Activated T-cell treated with anti-CD3 and anti-CD28 coated beads, Interleukin-2, amount 50 U/mL, for 4 hours (primary cell): ENCODE measurements at regions not wholly inside any gene's neighbourhood (a gene's known extent, or its start where the extent isn't known, plus 50 kb on each side); places are given as distances from the start of the nearest gene placed in this dataset.

Experiments used
- ATAC-seq, 2 donors: fragments of 200-7000 bp; cut with Tn5 transposase; one replicate each; pipeline ENCODE4 v1.10.0; 2021
- DNase-seq: peaks from one replicate; pipeline ENCODE4 v3.0.0-alpha.2; 2020
- H3K27me3 Mint-ChIP-seq: one replicate; pipeline ENCODE4 v1.8.0; 2021; ENCODE audit warnings: low read depth, mixed read lengths
- H3K36me3 Mint-ChIP-seq: one replicate; pipeline ENCODE4 v1.8.0; 2022; ENCODE audit warnings: mixed read lengths; ENCODE audit not compliant: insufficient read depth
- H3K4me1 Mint-ChIP-seq: one replicate; pipeline ENCODE4 v1.8.0; 2021; ENCODE audit warnings: low read depth, mixed read lengths
- H3K4me3 Mint-ChIP-seq: one replicate; pipeline ENCODE4 v1.8.0; 2021; ENCODE audit warnings: mild to moderate bottlenecking, moderate library complexity, mixed read lengths
- H3K9me3 Mint-ChIP-seq: one replicate; pipeline ENCODE4 v1.8.0; 2021; ENCODE audit warnings: mixed read lengths

DNA sequence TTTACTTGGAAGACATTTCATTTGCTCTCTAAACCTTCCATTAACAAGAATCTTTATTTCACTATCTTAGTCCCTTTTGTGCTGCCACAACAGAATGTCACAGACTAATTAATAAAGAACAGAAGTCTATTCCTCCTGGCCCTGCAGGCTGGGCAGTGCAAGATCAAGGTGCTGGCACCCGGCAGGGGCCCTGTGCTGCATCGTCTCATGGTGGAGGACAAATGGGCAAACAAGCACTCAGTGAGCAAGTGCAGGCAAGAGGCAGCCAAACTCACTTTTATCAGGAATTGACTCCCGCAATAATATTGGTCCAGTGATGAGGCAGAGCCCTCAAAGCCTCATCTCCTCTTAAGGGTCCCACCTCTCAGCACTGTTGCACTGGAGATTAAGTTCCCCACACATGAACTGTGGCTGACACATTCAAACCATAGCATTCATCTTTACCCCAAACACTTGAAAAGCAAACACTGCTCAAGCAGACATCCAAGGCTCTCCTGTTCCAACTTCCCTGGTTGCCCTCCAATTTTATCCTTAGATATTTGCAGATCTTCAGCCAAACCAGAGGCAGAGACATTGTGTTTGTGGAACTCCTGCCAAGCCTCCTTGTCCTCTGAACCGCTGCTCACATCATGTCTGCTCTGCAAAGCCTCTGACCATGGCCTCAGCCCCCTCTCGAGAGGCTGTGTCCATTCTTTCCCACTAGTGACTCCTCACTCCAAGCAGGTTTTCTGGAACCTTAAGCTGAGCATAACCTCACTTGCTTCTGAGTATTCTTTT lies 404.4 kb upstream of the SOX11 start:
- H3K36me3 Mint-ChIP-seq, result no peaks in the 10 kb centered on the region
- H3K9me3 Mint-ChIP-seq, result peaks cover 7% of the 10 kb centered on the region
- no peak for DNase-seq
- no peaks in the 10 kb centered on the region for H3K4me1 Mint-ChIP-seq
- ATAC-seq, result no peak
- no peak overlapping the region for H3K4me3 Mint-ChIP-seq
- H3K27me3 Mint-ChIP-seq, result no peaks in the 10 kb centered on the region

GRCh38 chr2:5290900-5291546 lies 401.2 kb upstream of the SOX11 start:
- Mint-ChIP-seq H3K9me3 (peaks cover 4% of the 10 kb centered on the region), H3K27me3 (no peaks in the 10 kb centered on the region), H3K36me3 (no peaks in the 10 kb centered on the region), H3K4me1 (no peaks in the 10 kb centered on the region), H3K4me3 (no peak overlapping the region)
- no peak for ATAC-seq
- DNase-seq, result no peak

GRCh38 chr2:5304640-5305039 lies 387.5 kb upstream of the SOX11 start:
- DNase-seq, result no peak
- no peaks in the 10 kb centered on the region for H3K27me3 Mint-ChIP-seq
- no peaks in the 10 kb centered on the region for H3K36me3 Mint-ChIP-seq
- H3K4me1 Mint-ChIP-seq, result no peaks in the 10 kb centered on the region
- peaks cover 14% of the 10 kb centered on the region for H3K9me3 Mint-ChIP-seq
- ATAC-seq, result no peak
- no peak overlapping the region for H3K4me3 Mint-ChIP-seq

- DNase-seq (no peak), ATAC-seq (no peak)
- H3K4me1 Mint-ChIP-seq, result no peaks in the 10 kb centered on the region
- no peaks in the 10 kb centered on the region for H3K27me3 Mint-ChIP-seq
- H3K4me3 Mint-ChIP-seq, result no peak overlapping the region
- no peaks in the 10 kb centered on the region for H3K36me3 Mint-ChIP-seq
- peaks cover 9% of the 10 kb centered on the region for H3K9me3 Mint-ChIP-seq
Observed at GRCh38 chr2:5315041-5315440, 377.1 kb upstream of the SOX11 start.

- no peaks in the 10 kb centered on the region for H3K36me3 Mint-ChIP-seq
- DNase-seq, result no peak
- no peaks in the 10 kb centered on the region for H3K4me1 Mint-ChIP-seq
- peaks cover 6% of the 10 kb centered on the region for H3K9me3 Mint-ChIP-seq
- no peak for ATAC-seq
- no peak overlapping the region for H3K4me3 Mint-ChIP-seq
- H3K27me3 Mint-ChIP-seq, result no peaks in the 10 kb centered on the region
Observed at GRCh38 chr2:5315512-5315911, 376.7 kb upstream of the SOX11 start.

GRCh38 chr2:5316001-5316490 lies 376.1 kb upstream of the SOX11 start:
- Mint-ChIP-seq H3K4me1 (no peaks in the 10 kb centered on the region), H3K27me3 (no peaks in the 10 kb centered on the region), H3K9me3 (peaks cover 5% of the 10 kb centered on the region), H3K36me3 (no peaks in the 10 kb centered on the region), H3K4me3 (no peak overlapping the region)
- ATAC-seq (no peak), DNase-seq (no peak)

- H3K27me3 Mint-ChIP-seq, result no peaks in the 10 kb centered on the region
Observed at GRCh38 chr2:5319493-5319892, 372.7 kb upstream of the SOX11 start.

GRCh38 chr2:5322396-5322795 lies 369.8 kb upstream of the SOX11 start:
- Mint-ChIP-seq H3K9me3 (peaks cover 15% of the 10 kb centered on the region), H3K36me3 (no peaks in the 10 kb centered on the region), H3K4me1 (no peaks in the 10 kb centered on the region), H3K27me3 (no peaks in the 10 kb centered on the region), H3K4me3 (no peak overlapping the region)
- ATAC-seq (no peak), DNase-seq (no peak)

More at GRCh38 chr2:5319493-5319892, 372.7 kb upstream of the SOX11 start:
- ATAC-seq, result no peak
- no peaks in the 10 kb centered on the region for H3K4me1 Mint-ChIP-seq
- no peaks in the 10 kb centered on the region for H3K36me3 Mint-ChIP-seq
- no peak for DNase-seq
- H3K4me3 Mint-ChIP-seq, result no peak overlapping the region
- H3K9me3 Mint-ChIP-seq, result peaks cover 10% of the 10 kb centered on the region

DNA sequence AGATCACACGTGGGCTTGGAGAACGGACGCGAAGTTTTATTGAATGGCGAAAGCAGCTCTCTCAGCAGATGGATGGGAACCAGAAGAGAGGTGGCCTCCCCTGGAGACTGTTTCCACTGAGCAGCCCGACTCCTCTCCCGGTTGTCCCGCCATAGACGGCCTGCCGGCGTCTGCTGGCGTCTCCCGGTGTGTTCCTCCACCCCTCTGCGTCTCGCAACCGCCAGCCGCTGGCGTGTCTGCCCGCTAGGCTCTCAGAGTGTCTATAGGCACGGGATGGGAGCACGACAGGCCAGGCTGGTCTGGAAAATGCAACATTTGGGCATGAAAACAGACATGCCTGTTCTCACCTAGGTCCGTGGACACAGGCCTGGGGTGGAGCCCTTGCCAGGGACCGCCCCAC lies 366.7 kb upstream of the SOX11 start:
- DNase-seq (no peak), ATAC-seq (no peak)
- Mint-ChIP-seq H3K36me3 (no peaks in the 10 kb centered on the region), H3K4me3 (no peak overlapping the region), H3K9me3 (peaks cover 12% of the 10 kb centered on the region), H3K4me1 (no peaks in the 10 kb centered on the region), H3K27me3 (no peaks in the 10 kb centered on the region)

DNA sequence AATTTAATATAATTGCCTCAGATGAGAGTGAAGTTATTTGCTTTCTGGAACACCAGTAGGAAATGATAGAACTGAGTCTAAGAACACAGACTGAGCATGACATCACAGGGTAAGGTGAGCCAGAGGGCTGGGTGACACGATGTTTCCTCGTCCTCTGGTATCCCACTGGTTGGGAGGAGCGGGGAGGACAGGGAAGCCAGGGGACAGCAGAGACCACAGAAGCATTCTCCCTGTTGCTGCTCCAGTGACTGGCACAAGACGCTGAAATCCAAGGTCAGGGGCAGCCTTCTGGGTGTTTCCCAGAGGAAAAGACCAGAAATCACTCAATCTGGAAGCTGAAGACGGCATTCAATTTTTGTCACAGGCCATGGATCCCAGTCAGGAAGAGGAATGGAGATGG lies 363.4 kb upstream of the SOX11 start:
- no peak overlapping the region for H3K4me3 Mint-ChIP-seq
- no peaks in the 10 kb centered on the region for H3K4me1 Mint-ChIP-seq
- no peak for ATAC-seq
- DNase-seq, result no peak
- H3K27me3 Mint-ChIP-seq, result no peaks in the 10 kb centered on the region
- H3K36me3 Mint-ChIP-seq, result no peaks in the 10 kb centered on the region
- peaks cover 9% of the 10 kb centered on the region for H3K9me3 Mint-ChIP-seq

- H3K9me3 Mint-ChIP-seq, result peaks cover 3% of the 10 kb centered on the region
- H3K4me1 Mint-ChIP-seq, result no peaks in the 10 kb centered on the region
- H3K36me3 Mint-ChIP-seq, result no peaks in the 10 kb centered on the region
- H3K27me3 Mint-ChIP-seq, result no peaks in the 10 kb centered on the region
- H3K4me3 Mint-ChIP-seq, result no peak overlapping the region
- DNase-seq (no peak), ATAC-seq (no peak)
Observed at GRCh38 chr2:5329763-5330162, 362.4 kb upstream of the SOX11 start.

GRCh38 chr2:5330961-5331360 lies 361.2 kb upstream of the SOX11 start:
- no peaks in the 10 kb centered on the region for H3K4me1 Mint-ChIP-seq
- DNase-seq (no peak), ATAC-seq (no peak)
- no peak overlapping the region for H3K4me3 Mint-ChIP-seq
- no peaks in the 10 kb centered on the region for H3K36me3 Mint-ChIP-seq
- H3K9me3 Mint-ChIP-seq, result no peaks in the 10 kb centered on the region
- no peaks in the 10 kb centered on the region for H3K27me3 Mint-ChIP-seq

- no peak overlapping the region for H3K4me3 Mint-ChIP-seq
- H3K4me1 Mint-ChIP-seq, result no peaks in the 10 kb centered on the region
- ATAC-seq, result no peak
- no peak for DNase-seq
- no peaks in the 10 kb centered on the region for H3K27me3 Mint-ChIP-seq
- H3K36me3 Mint-ChIP-seq, result no peaks in the 10 kb centered on the region
- no peaks in the 10 kb centered on the region for H3K9me3 Mint-ChIP-seq
Observed at GRCh38 chr2:5332925-5333324, 359.3 kb upstream of the SOX11 start.

DNA sequence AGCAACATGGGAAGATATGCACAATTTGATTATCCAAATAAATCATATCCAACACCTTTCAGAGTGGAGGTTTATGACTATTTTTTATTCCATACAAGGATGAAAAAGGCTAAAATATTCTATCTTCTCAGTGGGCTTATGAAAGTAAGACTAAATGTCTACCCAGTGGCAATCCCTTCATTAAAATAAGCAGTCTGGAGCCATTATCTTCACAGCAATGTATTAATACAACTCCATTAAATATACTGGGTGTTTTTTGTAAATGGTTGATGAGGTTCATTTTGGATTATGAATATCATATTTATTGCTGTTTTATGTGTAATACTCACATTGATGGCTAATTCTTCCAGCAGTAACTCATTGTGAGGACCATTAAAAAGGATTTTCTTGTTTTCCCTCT lies 352.7 kb upstream of the SOX11 start:
- ATAC-seq (no peak), DNase-seq (no peak)
- no peaks in the 10 kb centered on the region for H3K27me3 Mint-ChIP-seq
- no peak overlapping the region for H3K4me3 Mint-ChIP-seq
- no peaks in the 10 kb centered on the region for H3K4me1 Mint-ChIP-seq
- H3K36me3 Mint-ChIP-seq, result no peaks in the 10 kb centered on the region
- H3K9me3 Mint-ChIP-seq, result peaks cover 4% of the 10 kb centered on the region

DNA sequence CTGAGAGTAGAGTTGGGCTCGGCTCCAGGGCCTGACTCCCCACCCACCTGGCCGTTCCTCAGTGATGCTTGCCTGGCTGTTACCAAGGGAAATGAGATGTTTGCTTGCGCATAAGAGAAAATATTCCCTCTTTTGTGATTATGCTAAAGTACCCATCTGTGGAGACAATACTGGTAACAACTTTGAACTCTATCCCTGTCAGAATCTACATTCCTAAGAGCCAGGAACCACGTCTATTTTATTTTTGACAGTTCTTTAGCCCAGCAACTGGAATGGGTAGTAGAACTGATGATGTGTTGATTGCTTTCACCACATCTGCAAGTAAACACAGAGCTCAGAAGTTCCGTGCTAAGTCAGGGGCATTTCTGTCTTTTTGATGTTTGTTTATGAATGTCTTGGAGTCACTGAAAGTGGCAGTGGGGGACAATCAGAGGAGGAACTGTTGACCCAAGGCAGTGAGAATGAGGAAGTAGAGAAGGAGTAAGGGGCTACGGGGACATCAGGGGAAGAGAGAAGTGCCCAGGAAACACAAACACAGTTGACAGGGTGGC lies 348.3 kb upstream of the SOX11 start:
- H3K36me3 Mint-ChIP-seq, result no peaks in the 10 kb centered on the region

More for the DNA sequence above, 348.3 kb upstream of the SOX11 start:
- Mint-ChIP-seq H3K4me1 (no peaks in the 10 kb centered on the region), H3K27me3 (no peaks in the 10 kb centered on the region), H3K9me3 (peaks cover 4% of the 10 kb centered on the region), H3K4me3 (no peak overlapping the region)
- no peak for ATAC-seq
- DNase-seq, result no peak
